ENCODE measurements at regions not wholly inside any gene's neighbourhood (a gene's known extent, or its start where the extent isn't known, plus 50 kb on each side); places are given as distances from the start of the nearest gene placed in this dataset.
A peak's percentile ranks its signal among the peaks of the same experiment; 100 is the strongest.

GRCh38 chr14:71395151-71395604 is 487.9 kb downstream of the PCNX1 start:
- H3K36me3 ChIP-seq = no peaks in the 10 kb centered on the region
- ATAC-seq (ENCODE audit: insufficient number of reproducible peaks, low FRiP score, low read depth) (no peak), DNase-seq (ENCODE audit: low spot score) (no peak)
- H3K4me1 ChIP-seq (ENCODE audit: control insufficient read depth in 1 of 2, low read depth in 2 of 2) = peaks cover 6 to 15% of the 10 kb centered on the region in 2 donors
- TF ChIP-seq CTCF (IDR thresholded peaks at IDR 0.05) = no peak
- no peak overlapping the region for H3K4me3 ChIP-seq
- H3K27ac ChIP-seq = peak overlapping the region in 1 of 2 donors; percentile 32
- no peaks in the 10 kb centered on the region for H3K9me3 ChIP-seq
- H3K27me3 ChIP-seq (replicated peaks; ENCODE audit: insufficient read depth) = no peaks in the 10 kb centered on the region

- Histone ChIP-seq H3K9me3 (no peaks in the 10 kb centered on the region), H3K27ac (peak overlapping the region in 1 of 2 donors; percentile 32), H3K4me1 (ENCODE audit: control insufficient read depth in 1 of 2, low read depth in 2 of 2) (peaks cover 9 to 18% of the 10 kb centered on the region in 2 donors), H3K27me3 (replicated peaks; ENCODE audit: insufficient read depth) (no peaks in the 10 kb centered on the region), H3K4me3 (no peak overlapping the region), H3K36me3 (no peaks in the 10 kb centered on the region)
- DNase-seq (ENCODE audit: low spot score) = no peak
- no peak for ATAC-seq (ENCODE audit: insufficient number of reproducible peaks, low FRiP score, low read depth)
- TF ChIP-seq CTCF (IDR thresholded peaks at IDR 0.05) = no peak
Measured at GRCh38 chr14:71395636-71396035, 488.4 kb downstream of the PCNX1 start.

- Histone ChIP-seq H3K4me1 (ENCODE audit: control insufficient read depth in 1 of 2, low read depth in 2 of 2) (peaks cover 10 to 23% of the 10 kb centered on the region in 2 donors), H3K36me3 (no peaks in the 10 kb centered on the region), H3K9me3 (no peaks in the 10 kb centered on the region), H3K4me3 (no peak overlapping the region), H3K27me3 (replicated peaks; ENCODE audit: insufficient read depth) (no peaks in the 10 kb centered on the region), H3K27ac (no peak overlapping the region)
- no peak for ATAC-seq (ENCODE audit: insufficient number of reproducible peaks, low FRiP score, low read depth)
- DNase-seq (ENCODE audit: low spot score) = no peak
- no peak for TF ChIP-seq CTCF (IDR thresholded peaks at IDR 0.05)
Measured at GRCh38 chr14:71396050-71396677, 488.9 kb downstream of the PCNX1 start.

GRCh38 chr14:71397371-71397770 is 490.1 kb downstream of the PCNX1 start:
- no peak overlapping the region for H3K27ac ChIP-seq
- H3K4me3 ChIP-seq = no peak overlapping the region
- ATAC-seq (ENCODE audit: insufficient number of reproducible peaks, low FRiP score, low read depth) (no peak), DNase-seq (ENCODE audit: low spot score) (no peak)
- no peaks in the 10 kb centered on the region for H3K9me3 ChIP-seq
- no peaks in the 10 kb centered on the region for H3K27me3 ChIP-seq (replicated peaks; ENCODE audit: insufficient read depth)
- TF ChIP-seq CTCF (IDR thresholded peaks at IDR 0.05) = no peak
- peaks cover 22 to 31% of the 10 kb centered on the region in 2 donors for H3K4me1 ChIP-seq (ENCODE audit: control insufficient read depth in 1 of 2, low read depth in 2 of 2)
- H3K36me3 ChIP-seq = no peaks in the 10 kb centered on the region

- Histone ChIP-seq H3K27ac (peak overlapping the region in 1 of 2 donors; percentile 12), H3K9me3 (no peaks in the 10 kb centered on the region), H3K36me3 (no peaks in the 10 kb centered on the region), H3K4me1 (ENCODE audit: control insufficient read depth in 1 of 2, low read depth in 2 of 2) (peaks cover 29 to 37% of the 10 kb centered on the region in 2 donors), H3K27me3 (replicated peaks; ENCODE audit: insufficient read depth) (no peaks in the 10 kb centered on the region), H3K4me3 (no peak overlapping the region)
- ATAC-seq (ENCODE audit: insufficient number of reproducible peaks, low FRiP score, low read depth) = no peak
- TF ChIP-seq CTCF (IDR thresholded peaks at IDR 0.05) = no peak
- DNase-seq (ENCODE audit: low spot score) = no peak
Measured at GRCh38 chr14:71398450-71398849, 491.2 kb downstream of the PCNX1 start.
